Activated T-cell treated with anti-CD3 and anti-CD28 coated beads for 48 hours (primary cell): ENCODE measurements at regions not wholly inside any gene's neighbourhood (a gene's known extent, or its start where the extent isn't known, plus 50 kb on each side); places are given as distances from the start of the nearest gene placed in this dataset.
"Not testable (repeated sequence)": the region's sequence is repeated elsewhere in the genome, so short reads cannot be mapped to it uniquely, and the experiment has no call there.

Source experiments
- DNase-seq: peaks from one replicate; pipeline ENCODE4 v3.0.0-alpha.2; 2020; ENCODE audit warnings: low read depth

- no peak for DNase-seq
Observed at GRCh38 chr14:43166163-43166562, 1340.9 kb downstream of the FSCB start.

GRCh38 chr14:43165651-43166050 is 1341.4 kb downstream of the FSCB start:
- DNase-seq = no peak

- no peak for DNase-seq
Observed at GRCh38 chr14:43161477-43161876, 1345.6 kb downstream of the FSCB start.

- DNase-seq = no peak
Observed at GRCh38 chr14:43157661-43158060, 1349.4 kb downstream of the FSCB start.

GRCh38 chr14:43155924-43156323 is 1351.2 kb downstream of the FSCB start:
- no peak for DNase-seq

GRCh38 chr14:43155258-43155657 is 1351.8 kb downstream of the FSCB start:
- no peak for DNase-seq

GRCh38 chr14:43147485-43147884 is 1359.6 kb downstream of the FSCB start:
- no peak for DNase-seq

- DNase-seq = no peak
Observed at GRCh38 chr14:43145361-43145760, 1361.7 kb downstream of the FSCB start.

GRCh38 chr14:43143106-43143505 is 1364.0 kb downstream of the FSCB start:
- no peak for DNase-seq

- DNase-seq = no peak
Observed at GRCh38 chr14:43141636-43142191, 1365.4 kb downstream of the FSCB start.

- DNase-seq = no peak
Observed at GRCh38 chr14:43140453-43140852, 1366.6 kb downstream of the FSCB start.

GRCh38 chr14:43135877-43136411 is 1371.1 kb downstream of the FSCB start:
- DNase-seq = no peak

GRCh38 chr14:43132441-43132840 is 1374.6 kb downstream of the FSCB start:
- no peak for DNase-seq

- not testable (repeated sequence) for DNase-seq
Observed at GRCh38 chr14:43128429-43128828, 1378.7 kb downstream of the FSCB start.

- DNase-seq = not testable (repeated sequence)
Observed at GRCh38 chr14:43127874-43128273, 1379.2 kb downstream of the FSCB start.

- DNase-seq = no peak
Observed at GRCh38 chr14:43123544-43123943, 1383.5 kb downstream of the FSCB start.

GRCh38 chr14:43119672-43120071 is 1387.4 kb downstream of the FSCB start:
- DNase-seq = no peak

- no peak for DNase-seq
Observed at GRCh38 chr14:43116341-43116740, 1390.7 kb downstream of the FSCB start.

GRCh38 chr14:43105305-43105704 is 1401.8 kb downstream of the FSCB start:
- no peak for DNase-seq

GRCh38 chr14:43090380-43090779 is 1416.7 kb downstream of the FSCB start:
- no peak for DNase-seq

- no peak for DNase-seq
Observed at GRCh38 chr14:43087666-43088065, 1419.4 kb downstream of the FSCB start.

- no peak for DNase-seq
Observed at GRCh38 chr14:43085819-43086218, 1421.3 kb downstream of the FSCB start.

- not testable (repeated sequence) for DNase-seq
Observed at GRCh38 chr14:43067372-43067771, 1439.7 kb downstream of the FSCB start.

- no peak for DNase-seq
Observed at GRCh38 chr14:43056106-43056505, 1449.4 kb downstream of the LRFN5 start.
